ENCODE measurements at regions not wholly inside any gene's neighbourhood (a gene's known extent, or its start where the extent isn't known, plus 50 kb on each side); places are given as distances from the start of the nearest gene placed in this dataset.

- H3K4me1 ChIP-seq (ENCODE audit: control insufficient read depth, extremely low read depth, insufficient read depth, low read length) = peaks cover 6% of the 10 kb centered on the region
- peak in 1 of 2 donors; percentile 31 for DNase-seq (ENCODE audit: low read depth in 2 of 2)
- no peak overlapping the region for H3K27ac ChIP-seq (ENCODE audit: insufficient read depth, low read length)
- no peaks in the 10 kb centered on the region for H3K36me3 ChIP-seq (ENCODE audit: control insufficient read depth, insufficient read depth, low read length)
- H3K79me2 ChIP-seq (ENCODE audit: control insufficient read depth, insufficient read depth, low read length) = no peaks in the 10 kb centered on the region
- no peak overlapping the region for H3K9ac ChIP-seq (ENCODE audit: insufficient read depth, low read length)
- H3K4me3 ChIP-seq (replicated peaks in 1 of 4; ENCODE audit: control extremely low read depth in 1 of 4, insufficient read depth in 1 of 4, low read depth in 3 of 4, low read length in 4 of 4) = peak overlapping the region in 1 of 4 experiments; percentile 34
- H2AFZ ChIP-seq (ENCODE audit: low read length) = peak overlapping the region; percentile 63
- TF ChIP-seq EZH2 (IDR thresholded peaks at IDR 0.05; ENCODE audit: low read length, missing control alignments) (no peak), CTCF (conservative IDR thresholded peaks at IDR 0.05 in 1 of 2, IDR thresholded peaks at IDR 0.05 in 1 of 2; ENCODE audit: low read depth in 1 of 2, low read length in 2 of 2) (peak; percentile 72 to 95)
- peak overlapping the region; percentile 28 for H3K4me2 ChIP-seq (ENCODE audit: extremely low read depth, insufficient read depth, low read length)
- peaks cover 25% of the 10 kb centered on the region for H3K27me3 ChIP-seq (ENCODE audit: control insufficient read depth, insufficient read depth, low read length)
- H4K20me1 ChIP-seq (ENCODE audit: control insufficient read depth, extremely low read depth, insufficient read depth, low read length) = no peaks in the 10 kb centered on the region
- H3K9me3 ChIP-seq (ENCODE audit: control insufficient read depth, insufficient read depth, low read depth, low read length) = no peaks in the 10 kb centered on the region
Measured at GRCh38 chr2:64873472-64873924, 115.7 kb upstream of the SLC1A4 start.

- Histone ChIP-seq H4K20me1 (ENCODE audit: control insufficient read depth, extremely low read depth, insufficient read depth, low read length) (no peaks in the 10 kb centered on the region), H3K79me2 (ENCODE audit: control insufficient read depth, insufficient read depth, low read length) (no peaks in the 10 kb centered on the region), H3K9ac (ENCODE audit: insufficient read depth, low read length) (no peak overlapping the region), H3K4me1 (ENCODE audit: control insufficient read depth, extremely low read depth, insufficient read depth, low read length) (peaks cover 6% of the 10 kb centered on the region), H3K27me3 (ENCODE audit: control insufficient read depth, insufficient read depth, low read length) (peaks cover 16% of the 10 kb centered on the region), H3K36me3 (ENCODE audit: control insufficient read depth, insufficient read depth, low read length) (no peaks in the 10 kb centered on the region), H3K27ac (ENCODE audit: insufficient read depth, low read length) (no peak overlapping the region), H3K9me3 (ENCODE audit: control insufficient read depth, insufficient read depth, low read depth, low read length) (no peaks in the 10 kb centered on the region), H3K4me2 (ENCODE audit: extremely low read depth, insufficient read depth, low read length) (no peak overlapping the region), H2AFZ (ENCODE audit: low read length) (no peak overlapping the region), H3K4me3 (replicated peaks in 1 of 4; ENCODE audit: control extremely low read depth in 1 of 4, insufficient read depth in 1 of 4, low read depth in 3 of 4, low read length in 4 of 4) (no peak overlapping the region)
- TF ChIP-seq CTCF (conservative IDR thresholded peaks at IDR 0.05 in 1 of 2, IDR thresholded peaks at IDR 0.05 in 1 of 2; ENCODE audit: low read depth in 1 of 2, low read length in 2 of 2) (no peak), EZH2 (IDR thresholded peaks at IDR 0.05; ENCODE audit: low read length, missing control alignments) (no peak)
- no peak for DNase-seq (ENCODE audit: low read depth in 2 of 2)
Measured at GRCh38 chr2:64874593-64874992, 114.6 kb upstream of the SLC1A4 start.

DNA sequence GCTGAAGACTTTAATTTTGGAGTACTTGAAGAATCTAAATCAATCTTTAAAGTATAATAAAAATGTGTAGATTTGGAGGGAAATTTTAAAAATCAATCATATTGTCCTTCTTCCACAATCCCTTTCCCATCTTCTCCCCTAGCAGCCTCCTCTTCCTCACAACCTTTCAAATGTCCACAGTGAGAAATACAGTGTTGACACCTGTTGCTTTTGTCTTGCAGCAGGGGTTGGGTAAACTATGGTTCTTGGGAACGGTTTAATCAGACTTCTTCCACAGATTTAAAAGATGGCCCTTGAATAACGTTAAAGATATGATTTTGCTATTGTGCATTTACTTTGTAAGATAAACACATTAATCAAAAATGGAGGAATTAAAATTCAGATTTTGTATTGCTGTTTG lies 113.8 kb upstream of the SLC1A4 start:
- H3K27me3 ChIP-seq (ENCODE audit: control insufficient read depth, insufficient read depth, low read length) = peaks cover 9% of the 10 kb centered on the region
- H3K9me3 ChIP-seq (ENCODE audit: control insufficient read depth, insufficient read depth, low read depth, low read length) = no peaks in the 10 kb centered on the region
- H2AFZ ChIP-seq (ENCODE audit: low read length) = no peak overlapping the region
- TF ChIP-seq CTCF (conservative IDR thresholded peaks at IDR 0.05 in 1 of 2, IDR thresholded peaks at IDR 0.05 in 1 of 2; ENCODE audit: low read depth in 1 of 2, low read length in 2 of 2) = no peak
- no peak for TF ChIP-seq EZH2 (IDR thresholded peaks at IDR 0.05; ENCODE audit: low read length, missing control alignments)
- H3K27ac ChIP-seq (ENCODE audit: insufficient read depth, low read length) = no peak overlapping the region
- peaks cover 6% of the 10 kb centered on the region for H3K4me1 ChIP-seq (ENCODE audit: control insufficient read depth, extremely low read depth, insufficient read depth, low read length)
- H3K79me2 ChIP-seq (ENCODE audit: control insufficient read depth, insufficient read depth, low read length) = no peaks in the 10 kb centered on the region
- no peak overlapping the region for H3K4me3 ChIP-seq (replicated peaks in 1 of 4; ENCODE audit: control extremely low read depth in 1 of 4, insufficient read depth in 1 of 4, low read depth in 3 of 4, low read length in 4 of 4)
- no peak overlapping the region for H3K9ac ChIP-seq (ENCODE audit: insufficient read depth, low read length)
- H3K4me2 ChIP-seq (ENCODE audit: extremely low read depth, insufficient read depth, low read length) = no peak overlapping the region
- DNase-seq (ENCODE audit: low read depth in 2 of 2) = no peak
- H3K36me3 ChIP-seq (ENCODE audit: control insufficient read depth, insufficient read depth, low read length) = no peaks in the 10 kb centered on the region
- no peaks in the 10 kb centered on the region for H4K20me1 ChIP-seq (ENCODE audit: control insufficient read depth, extremely low read depth, insufficient read depth, low read length)

All from fibroblast of lung (primary cell).